GM12865 (cell line): ENCODE measurements at regions not wholly inside any gene's neighbourhood (a gene's known extent, or its start where the extent isn't known, plus 50 kb on each side); places are given as distances from the start of the nearest gene placed in this dataset.
"Not testable (repeated sequence)": the region's sequence is repeated elsewhere in the genome, so short reads cannot be mapped to it uniquely, and the experiment has no call there.

ENCODE experiments used
- DNase-seq: peaks from one replicate; pipeline ENCODE4 v3.0.0; 2010; ENCODE audit warnings: low read depth
- H3K4me3 ChIP-seq: 2 replicates; pipeline ENCODE4 v1.5.1; 2011; ENCODE audit warnings: mild to moderate bottlenecking, low read depth, low read length, control low read depth
- TF ChIP-seq, protein P1 (sequence below): IDR thresholded peaks from 2 replicates; pipeline ENCODE4 v1.5.1; 2011; ENCODE audit warnings: low read length, control low read depth, low read depth, inconsistent platforms; ENCODE audit not compliant: insufficient read depth; ENCODE audit errors: missing control alignments

DNA sequence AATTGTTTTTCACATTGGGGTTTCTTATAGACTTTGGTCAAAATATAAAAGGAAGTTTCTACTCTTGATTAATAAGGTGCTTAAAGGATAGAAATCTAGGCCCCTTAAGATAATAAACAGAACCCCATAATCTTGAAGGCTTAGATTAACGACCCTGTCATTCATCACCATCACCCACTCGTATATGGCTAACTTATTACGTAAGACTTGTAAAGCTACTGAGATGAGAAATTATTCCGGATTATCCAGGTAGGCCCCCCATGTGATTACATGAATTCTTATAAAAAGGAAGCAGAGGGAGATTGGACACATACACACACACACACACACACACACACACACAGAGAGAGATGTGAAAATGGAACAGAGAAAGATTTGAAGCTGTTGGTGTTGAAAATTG is 1489.2 kb upstream of the TENM4 start:
- no peak overlapping the region for H3K4me3 ChIP-seq
- TF ChIP-seq, protein P1, sequence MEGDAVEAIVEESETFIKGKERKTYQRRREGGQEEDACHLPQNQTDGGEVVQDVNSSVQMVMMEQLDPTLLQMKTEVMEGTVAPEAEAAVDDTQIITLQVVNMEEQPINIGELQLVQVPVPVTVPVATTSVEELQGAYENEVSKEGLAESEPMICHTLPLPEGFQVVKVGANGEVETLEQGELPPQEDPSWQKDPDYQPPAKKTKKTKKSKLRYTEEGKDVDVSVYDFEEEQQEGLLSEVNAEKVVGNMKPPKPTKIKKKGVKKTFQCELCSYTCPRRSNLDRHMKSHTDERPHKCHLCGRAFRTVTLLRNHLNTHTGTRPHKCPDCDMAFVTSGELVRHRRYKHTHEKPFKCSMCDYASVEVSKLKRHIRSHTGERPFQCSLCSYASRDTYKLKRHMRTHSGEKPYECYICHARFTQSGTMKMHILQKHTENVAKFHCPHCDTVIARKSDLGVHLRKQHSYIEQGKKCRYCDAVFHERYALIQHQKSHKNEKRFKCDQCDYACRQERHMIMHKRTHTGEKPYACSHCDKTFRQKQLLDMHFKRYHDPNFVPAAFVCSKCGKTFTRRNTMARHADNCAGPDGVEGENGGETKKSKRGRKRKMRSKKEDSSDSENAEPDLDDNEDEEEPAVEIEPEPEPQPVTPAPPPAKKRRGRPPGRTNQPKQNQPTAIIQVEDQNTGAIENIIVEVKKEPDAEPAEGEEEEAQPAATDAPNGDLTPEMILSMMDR = no peak
- DNase-seq = no peak

DNA sequence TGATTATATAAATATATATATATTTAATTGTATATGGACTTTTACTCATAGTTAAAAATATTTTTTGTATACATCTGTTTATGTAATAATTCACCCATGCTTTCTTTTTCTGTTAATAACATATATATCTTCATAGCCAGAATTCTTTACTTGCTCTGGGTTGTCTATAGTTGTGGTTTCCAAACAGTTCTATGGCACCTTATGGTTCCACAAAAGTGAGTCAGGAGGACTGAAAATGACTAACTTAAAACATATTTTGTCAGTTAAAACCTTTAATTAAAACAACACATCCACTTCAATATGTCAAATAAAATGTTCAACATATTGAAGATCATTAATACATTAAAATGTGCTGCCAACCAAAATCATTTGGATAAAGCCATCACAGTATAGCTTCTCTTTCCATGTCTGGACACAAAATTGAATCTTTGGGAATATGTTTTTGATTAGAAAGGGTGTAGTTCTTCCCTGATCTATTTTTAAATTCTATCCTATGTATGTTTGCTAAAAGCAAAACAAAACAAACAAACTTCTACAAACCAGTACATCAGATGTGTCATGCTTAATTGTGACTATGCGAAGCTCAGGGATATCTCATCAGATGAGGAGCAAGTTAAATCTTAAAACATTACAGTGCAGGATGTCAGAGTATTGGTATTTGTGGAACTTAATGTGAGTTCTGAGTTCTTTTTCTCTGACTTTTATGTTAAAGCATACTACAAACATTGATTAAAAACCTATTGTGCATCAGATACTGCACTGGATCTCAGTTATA is 1488.4 kb upstream of the TENM4 start:
- no peak overlapping the region for H3K4me3 ChIP-seq
- no peak for DNase-seq
- TF ChIP-seq, protein P1 = no peak

DNA sequence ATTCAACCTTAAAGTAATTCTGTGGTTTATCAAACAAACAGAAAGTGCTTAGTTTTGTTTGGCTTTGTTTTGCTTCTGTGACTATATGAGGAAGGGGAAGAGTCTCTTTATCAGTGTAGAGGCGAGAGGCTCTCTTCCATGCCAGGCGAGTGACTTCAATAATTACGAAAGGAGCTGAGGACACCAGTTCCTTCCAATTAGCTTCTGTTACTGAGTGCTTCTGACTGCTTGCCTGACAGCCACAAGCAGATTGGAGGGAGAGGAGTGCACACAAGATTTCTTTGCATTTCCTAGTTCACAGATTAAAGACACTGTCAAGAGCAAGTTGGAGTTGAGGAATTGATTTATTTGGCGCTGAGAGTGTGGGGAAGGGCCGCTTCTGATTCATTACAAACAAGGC is 1484.5 kb upstream of the TENM4 start:
- no peak for DNase-seq
- TF ChIP-seq, protein P1 = no peak
- no peak overlapping the region for H3K4me3 ChIP-seq

DNA sequence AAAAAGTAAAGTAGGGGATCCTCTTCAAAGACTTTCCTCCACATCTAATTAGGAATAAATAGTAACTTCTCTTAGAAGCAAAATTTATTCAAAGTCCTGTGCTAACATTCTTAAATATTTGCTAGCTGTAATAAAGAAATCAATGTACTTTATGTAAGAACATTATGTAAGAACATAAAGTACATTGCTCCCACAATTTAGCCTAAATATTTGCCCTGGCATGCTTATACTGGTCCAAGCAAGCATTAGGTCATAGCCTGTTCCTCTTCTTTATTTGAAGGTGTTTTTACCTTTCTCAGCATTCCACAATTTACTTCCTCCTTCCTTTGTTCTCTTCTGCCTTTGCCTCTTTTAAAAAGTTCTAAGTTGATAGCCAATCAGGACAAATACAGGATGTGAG is 1480.5 kb upstream of the TENM4 start:
- not testable (repeated sequence) for DNase-seq, H3K4me3 ChIP-seq

DNA sequence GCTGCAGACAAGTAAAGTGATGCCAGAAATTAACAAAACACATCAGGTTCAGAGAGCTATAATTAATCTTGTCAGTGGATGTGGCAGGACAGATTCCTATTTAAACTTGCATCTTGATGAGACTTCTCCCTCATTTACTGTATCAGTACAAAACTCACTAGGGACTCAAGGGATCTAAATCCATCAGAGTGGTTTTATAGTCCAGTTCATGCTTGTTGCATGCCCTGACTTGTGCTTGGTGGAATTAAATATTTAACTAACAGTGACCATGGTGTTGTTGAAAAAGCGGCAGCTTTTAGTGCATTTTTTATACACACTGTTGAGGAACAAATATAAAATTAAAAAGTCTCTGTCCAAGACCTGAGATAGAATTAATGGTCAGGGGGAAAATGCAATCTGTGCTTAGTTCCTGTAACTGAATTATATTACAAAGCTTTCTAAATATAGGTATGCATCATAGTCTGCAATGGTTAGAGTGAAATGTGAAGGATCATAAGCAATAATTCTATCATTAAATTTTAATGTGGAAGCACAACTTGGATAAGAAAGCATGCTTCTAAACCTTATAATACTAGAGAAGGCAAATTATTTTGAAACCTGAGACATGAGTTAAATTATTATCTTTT is 1475.5 kb upstream of the TENM4 start:
- no peak for DNase-seq

DNA sequence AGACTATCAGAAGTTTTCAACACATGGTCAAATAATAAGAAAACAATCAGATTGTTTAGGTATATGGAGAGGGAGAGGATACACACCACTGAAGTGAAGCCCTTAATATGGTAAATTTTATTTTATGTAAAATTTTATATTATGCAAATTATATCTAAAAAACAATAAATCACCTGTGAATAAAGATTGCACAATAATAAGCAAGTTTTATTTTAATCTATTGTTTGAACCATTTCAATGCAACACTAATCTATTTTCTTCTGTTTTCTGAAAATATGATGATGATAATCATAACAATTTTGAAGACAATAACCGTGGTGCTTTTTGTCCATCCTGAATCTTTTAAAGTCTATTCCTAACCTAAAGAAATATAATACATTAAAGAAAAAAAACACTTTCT is 1473.5 kb upstream of the TENM4 start:
- H3K4me3 ChIP-seq = no peak overlapping the region
- no peak for DNase-seq
- TF ChIP-seq, protein P1 = no peak

More for the DNA sequence above, 1475.5 kb upstream of the TENM4 start:
- no peak overlapping the region for H3K4me3 ChIP-seq
- TF ChIP-seq, protein P1 = no peak

DNA sequence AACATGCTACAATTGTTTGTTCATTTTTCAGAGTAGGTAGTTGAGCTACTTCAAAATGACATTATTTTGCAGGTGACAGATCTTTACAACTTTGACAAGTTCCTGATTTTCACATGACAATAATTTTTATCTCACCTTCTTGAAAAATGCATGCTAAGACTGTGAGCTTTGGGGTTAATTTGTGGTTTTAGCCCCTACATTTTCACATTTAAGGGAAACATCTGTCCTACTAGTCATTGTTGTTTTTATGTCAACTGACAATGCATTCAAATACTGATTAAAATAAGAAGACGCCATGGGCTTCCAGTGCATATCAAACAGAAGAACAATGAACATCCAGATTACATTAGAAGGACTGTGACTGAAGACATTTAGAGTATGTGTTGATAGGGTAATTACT is 1470.8 kb upstream of the TENM4 start:
- H3K4me3 ChIP-seq = no peak overlapping the region
- TF ChIP-seq, protein P1 = no peak
- DNase-seq = no peak
